Parathyroid adenoma (tissue), 2 donors: ENCODE measurements at regions not wholly inside any gene's neighbourhood (a gene's known extent, or its start where the extent isn't known, plus 50 kb on each side); places are given as distances from the start of the nearest gene placed in this dataset.

Experiments used
- H2AFZ ChIP-seq: fragments of 300-600 bp; sonication (generic); one replicate; pipeline ENCODE4 v1.7.0; 2017; ENCODE audit warnings: antibody characterized with exemption, mild to moderate bottlenecking
- H3K27ac ChIP-seq: fragments of 300-600 bp; sonication (generic); one replicate; pipeline ENCODE4 v1.7.0; 2017
- H3K27me3 ChIP-seq: fragments of 300-600 bp; sonication (generic); one replicate; pipeline ENCODE4 v1.7.0; 2017; ENCODE audit warnings: low read length; ENCODE audit not compliant: control insufficient read depth, insufficient read depth
- H3K36me3 ChIP-seq: fragments of 300-600 bp; sonication (generic); one replicate; pipeline ENCODE4 v1.7.0; 2017; ENCODE audit warnings: low read length; ENCODE audit not compliant: control insufficient read depth, insufficient read depth
- H3K4me1 ChIP-seq: fragments of 300-600 bp; sonication (generic); one replicate; pipeline ENCODE4 v1.7.0; 2017; ENCODE audit warnings: control low read depth
- H3K4me2 ChIP-seq: fragments of 300-600 bp; sonication (generic); one replicate; pipeline ENCODE4 v1.7.0; 2017; ENCODE audit warnings: low read length
- H3K4me3 ChIP-seq: fragments of 300-600 bp; sonication (generic); one replicate; pipeline ENCODE4 v1.7.0; 2017; ENCODE audit warnings: low read depth, low read length
- H3K79me2 ChIP-seq: fragments of 300-600 bp; sonication (generic); one replicate; pipeline ENCODE4 v1.7.0; 2017; ENCODE audit warnings: control low read depth
- H3K9ac ChIP-seq: fragments of 300-600 bp; sonication (generic); one replicate; pipeline ENCODE4 v1.7.0; 2017; ENCODE audit warnings: mild to moderate bottlenecking
- H3K9me3 ChIP-seq: fragments of 300-600 bp; sonication (generic); one replicate; pipeline ENCODE4 v1.7.0; 2017; ENCODE audit warnings: low read length; ENCODE audit not compliant: control insufficient read depth
- TF ChIP-seq, protein P1 (sequence below): fragments of 300-600 bp; sonication (generic); IDR thresholded peaks from one replicate; pipeline ENCODE4 v1.7.0; 2017; ENCODE audit warnings: antibody characterized with exemption, mild to moderate bottlenecking
- donor health status: primary hyperparathyroidism.

DNA sequence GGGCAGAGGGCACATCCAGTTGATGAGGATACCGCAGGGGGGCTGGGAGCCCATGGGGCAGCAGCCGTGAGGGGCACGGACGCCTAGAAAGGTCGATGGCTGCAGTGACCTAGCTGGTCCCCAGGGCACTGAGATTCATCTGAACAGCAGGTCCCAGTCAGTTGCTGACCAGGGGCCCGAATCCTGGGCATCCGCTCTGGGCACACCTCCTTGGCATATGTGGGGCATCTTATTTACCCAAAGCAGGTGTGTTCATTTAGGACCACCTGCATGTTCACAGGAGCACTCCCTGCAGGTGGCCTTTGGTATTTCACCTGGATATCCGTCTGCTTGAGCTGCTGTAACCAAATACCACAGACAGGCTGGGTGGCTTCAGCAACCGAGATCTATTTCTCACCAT is 72.0 kb upstream of the ODC1 start:
- Histone ChIP-seq H2AFZ (no peak overlapping the region), H3K9me3 (no peaks in the 10 kb centered on the region), H3K9ac (no peak overlapping the region), H3K36me3 (no peaks in the 10 kb centered on the region), H3K4me2 (no peak overlapping the region), H3K27ac (no peak overlapping the region), H3K4me3 (no peak overlapping the region), H3K79me2 (no peaks in the 10 kb centered on the region), H3K4me1 (no peaks in the 10 kb centered on the region), H3K27me3 (no peaks in the 10 kb centered on the region)
- TF ChIP-seq, protein P1, sequence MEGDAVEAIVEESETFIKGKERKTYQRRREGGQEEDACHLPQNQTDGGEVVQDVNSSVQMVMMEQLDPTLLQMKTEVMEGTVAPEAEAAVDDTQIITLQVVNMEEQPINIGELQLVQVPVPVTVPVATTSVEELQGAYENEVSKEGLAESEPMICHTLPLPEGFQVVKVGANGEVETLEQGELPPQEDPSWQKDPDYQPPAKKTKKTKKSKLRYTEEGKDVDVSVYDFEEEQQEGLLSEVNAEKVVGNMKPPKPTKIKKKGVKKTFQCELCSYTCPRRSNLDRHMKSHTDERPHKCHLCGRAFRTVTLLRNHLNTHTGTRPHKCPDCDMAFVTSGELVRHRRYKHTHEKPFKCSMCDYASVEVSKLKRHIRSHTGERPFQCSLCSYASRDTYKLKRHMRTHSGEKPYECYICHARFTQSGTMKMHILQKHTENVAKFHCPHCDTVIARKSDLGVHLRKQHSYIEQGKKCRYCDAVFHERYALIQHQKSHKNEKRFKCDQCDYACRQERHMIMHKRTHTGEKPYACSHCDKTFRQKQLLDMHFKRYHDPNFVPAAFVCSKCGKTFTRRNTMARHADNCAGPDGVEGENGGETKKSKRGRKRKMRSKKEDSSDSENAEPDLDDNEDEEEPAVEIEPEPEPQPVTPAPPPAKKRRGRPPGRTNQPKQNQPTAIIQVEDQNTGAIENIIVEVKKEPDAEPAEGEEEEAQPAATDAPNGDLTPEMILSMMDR: peak; percentile 16

DNA sequence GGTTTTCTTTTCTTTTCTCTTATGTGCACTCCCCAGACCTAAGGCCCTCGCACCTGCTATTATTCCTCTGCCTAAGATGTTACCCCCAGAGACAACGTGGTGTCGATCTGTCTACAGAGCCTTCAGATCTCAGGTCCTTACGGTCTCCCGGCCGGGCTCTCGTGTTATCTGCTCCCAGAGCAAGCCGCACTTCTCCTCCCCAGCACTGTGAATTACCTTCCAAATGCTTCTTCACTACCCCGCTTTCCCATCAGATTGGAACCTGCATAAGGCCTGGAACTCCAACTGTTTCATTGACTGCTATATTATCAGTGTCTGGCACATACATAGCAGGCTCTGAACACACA is 71.2 kb upstream of the ODC1 start:
- Histone ChIP-seq H3K27ac (no peak overlapping the region), H2AFZ (no peak overlapping the region), H3K27me3 (no peaks in the 10 kb centered on the region), H3K4me2 (no peak overlapping the region), H3K4me3 (no peak overlapping the region), H3K9ac (no peak overlapping the region), H3K36me3 (no peaks in the 10 kb centered on the region), H3K4me1 (no peaks in the 10 kb centered on the region), H3K79me2 (no peaks in the 10 kb centered on the region), H3K9me3 (no peaks in the 10 kb centered on the region)
- TF ChIP-seq, protein P1: no peak

DNA sequence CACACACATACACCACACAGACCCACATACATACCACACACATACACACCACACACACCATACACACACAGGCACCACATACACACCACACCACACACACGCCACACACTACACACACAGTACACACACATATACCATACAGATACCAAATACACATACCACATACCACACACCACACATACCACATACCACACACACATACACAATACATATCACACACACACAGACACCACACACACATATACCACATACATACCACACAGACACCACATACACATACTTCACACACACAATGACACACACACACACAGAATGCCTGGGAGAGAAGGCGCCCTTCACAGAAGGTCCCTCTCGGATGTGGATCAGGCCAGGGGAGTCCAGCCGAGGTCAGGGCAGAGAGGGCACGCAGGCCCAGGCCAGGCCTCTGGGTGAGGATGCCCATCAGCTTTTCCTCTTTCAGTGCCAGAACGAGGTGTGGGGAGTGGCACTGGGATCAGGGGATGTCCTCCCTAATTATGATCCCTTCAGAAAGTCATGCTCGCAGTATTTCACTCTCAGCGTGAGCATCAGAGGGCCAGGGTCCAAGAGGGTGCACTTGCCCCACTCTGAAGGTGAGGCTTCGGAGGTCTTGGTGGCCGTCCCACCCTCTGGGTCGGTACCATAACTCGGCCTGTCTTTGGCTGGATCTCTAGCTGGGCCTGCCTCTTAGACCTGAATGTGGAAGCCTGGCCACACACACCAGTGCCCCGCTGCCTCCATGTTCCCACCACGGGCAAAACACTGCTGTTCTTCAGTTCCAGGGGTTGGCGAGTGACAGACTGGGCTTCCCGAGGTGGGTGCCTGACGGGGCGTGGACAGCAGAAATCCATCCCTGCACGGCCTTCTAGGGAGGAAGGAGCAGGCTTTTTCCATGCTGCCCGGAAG is 70.6 kb upstream of the ODC1 start:
- H2AFZ ChIP-seq: no peak overlapping the region
- TF ChIP-seq, protein P1: no peak
- H3K4me2 ChIP-seq: no peak overlapping the region
- no peak overlapping the region for H3K9ac ChIP-seq
- H3K27me3 ChIP-seq: no peaks in the 10 kb centered on the region
- H3K36me3 ChIP-seq: no peaks in the 10 kb centered on the region
- no peaks in the 10 kb centered on the region for H3K4me1 ChIP-seq
- no peaks in the 10 kb centered on the region for H3K79me2 ChIP-seq
- no peak overlapping the region for H3K27ac ChIP-seq
- H3K9me3 ChIP-seq: no peaks in the 10 kb centered on the region
- no peak overlapping the region for H3K4me3 ChIP-seq

DNA sequence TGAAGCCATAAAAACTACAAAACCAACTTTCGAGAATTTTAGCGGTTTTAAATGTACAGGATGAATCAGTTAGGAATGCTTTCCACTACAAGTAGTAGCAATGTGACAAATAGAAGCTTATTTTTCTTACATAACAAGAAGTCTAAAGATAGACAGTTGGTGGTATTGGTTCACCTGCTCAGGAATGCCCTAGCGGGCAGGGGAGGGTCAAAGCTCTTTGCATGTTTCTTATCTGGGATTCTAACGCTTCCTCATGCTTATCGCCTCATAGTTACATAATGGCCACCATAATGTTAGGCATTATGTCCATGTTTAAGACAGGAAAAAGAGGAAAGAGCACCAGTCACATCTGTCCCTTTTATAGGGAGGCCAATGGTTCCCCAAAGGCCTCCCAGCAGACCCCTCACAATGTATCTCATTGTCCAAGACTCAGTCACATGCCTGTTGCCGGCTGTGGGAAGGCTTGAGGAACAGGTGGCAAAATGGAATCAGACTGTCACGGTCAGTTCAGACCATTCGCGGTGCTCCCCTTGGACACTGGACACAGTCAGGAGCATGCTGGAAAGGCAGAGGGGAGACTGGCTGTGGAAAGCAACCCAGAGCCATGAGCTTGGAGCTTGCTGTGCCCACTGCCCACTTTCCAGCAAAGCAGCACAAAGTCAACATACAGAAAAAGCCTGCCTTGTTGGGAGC is 69.4 kb upstream of the ODC1 start:
- Histone ChIP-seq H3K9ac (no peak overlapping the region), H3K27ac (no peak overlapping the region), H3K4me1 (no peaks in the 10 kb centered on the region), H3K4me3 (no peak overlapping the region), H3K36me3 (no peaks in the 10 kb centered on the region), H2AFZ (no peak overlapping the region), H3K9me3 (no peaks in the 10 kb centered on the region), H3K27me3 (no peaks in the 10 kb centered on the region), H3K79me2 (no peaks in the 10 kb centered on the region), H3K4me2 (no peak overlapping the region)
- TF ChIP-seq, protein P1: no peak
